T-cell (primary cell): ENCODE measurements at regions not wholly inside any gene's neighbourhood (a gene's known extent, or its start where the extent isn't known, plus 50 kb on each side); places are given as distances from the start of the nearest gene placed in this dataset.
"Not testable (repeated sequence)": the region's sequence is repeated elsewhere in the genome, so short reads cannot be mapped to it uniquely, and the experiment has no call there.

Experiments used
- ATAC-seq, 4 experiments: fragments of 200-7000 bp in 3 of 4; fragments of 150-1000 bp in 1 of 4; cut with Tn5 transposase; replicated peaks in 1 of 4; 1 replicate in 3 of 4; 2 replicates in 1 of 4; pipeline ENCODE4 v1.10.0; 2021; ENCODE audit warnings: moderate library complexity in 3 of 4, mild to moderate bottlenecking in 2 of 4, moderate number of reproducible peaks in 1 of 4
- CTCF ChIA-PET, 2 donors: fragments of 300-600 bp; sonication (Branson Sonifier 250); formaldehyde crosslinking; loops; one replicate each; lab custom pipeline; 2022; ENCODE audit warnings: antibody characterized with exemption in 2 of 2; lab: Charles Lee
- POLR2A ChIA-PET, 2 donors: fragments of 300-600 bp; sonication (Branson Sonifier 250); formaldehyde crosslinking; loops; one replicate each; lab custom pipeline; 2022; ENCODE audit warnings: antibody characterized with exemption in 2 of 2; lab: Charles Lee
- DNase-seq, 35 experiments: peaks; one replicate each; pipeline versions ENCODE4 v3.0.0 to v3.0.0-alpha.2; 2013 to 2023
- H3K27ac ChIP-seq: one replicate; pipeline ENCODE4 v1.5.1; 2013; ENCODE audit warnings: low read length
- H3K27me3 ChIP-seq, 2 experiments: replicated peaks in 1 of 2; 1 replicate in 1 of 2; 2 replicates in 1 of 2; pipeline versions ENCODE4 v1.6.1 to v1.7.0; 2013; ENCODE audit warnings: low read length in 1 of 2, mixed read lengths in 1 of 2; ENCODE audit not compliant: control insufficient read depth in 2 of 2, insufficient read depth in 2 of 2; ENCODE audit errors: extremely low read depth in 1 of 2
- H3K36me3 ChIP-seq, 2 donors: 1 replicate in 1 of 2; 2 replicates in 1 of 2; pipeline versions ENCODE4 v1.6.1 to v1.7.0; 2013; ENCODE audit warnings: low read length in 1 of 2; ENCODE audit not compliant: control insufficient read depth in 2 of 2, insufficient read depth in 1 of 2; ENCODE audit errors: extremely low read depth in 1 of 2
- H3K4me1 ChIP-seq, 2 experiments: 1 replicate in 1 of 2; 2 replicates in 1 of 2; pipeline versions ENCODE4 v1.6.1 to v1.7.0; 2013; ENCODE audit warnings: low read length in 2 of 2, mixed read lengths in 1 of 2; ENCODE audit not compliant: insufficient read depth in 2 of 2, control insufficient read depth in 1 of 2; ENCODE audit errors: extremely low read depth in 1 of 2
- H3K4me3 ChIP-seq, 2 donors: 1 replicate in 1 of 2; 2 replicates in 1 of 2; pipeline versions ENCODE4 v1.5.1 to v1.7.0; 2013; ENCODE audit warnings: mild to moderate bottlenecking in 2 of 2, low read length in 1 of 2, moderate library complexity in 1 of 2; ENCODE audit not compliant: control insufficient read depth in 1 of 2; ENCODE audit errors: extremely low read depth in 1 of 2
- H3K9me3 ChIP-seq: 2 replicates; pipeline ENCODE4 v1.7.0; 2013
- H3K27ac Mint-ChIP-seq, 2 donors: one replicate each; pipeline ENCODE4 v1.8.0; 2020 to 2021; ENCODE audit warnings: mild to moderate bottlenecking in 2 of 2, mixed read lengths in 2 of 2
- H3K27me3 Mint-ChIP-seq, 2 donors: one replicate each; pipeline ENCODE4 v1.8.0; 2021 to 2022; ENCODE audit warnings: mixed read lengths in 2 of 2
- H3K36me3 Mint-ChIP-seq: one replicate; pipeline ENCODE4 v1.8.0; 2021; ENCODE audit warnings: mixed read lengths
- H3K4me1 Mint-ChIP-seq, 3 donors: one replicate each; pipeline ENCODE4 v1.8.0; 2020 to 2022; ENCODE audit warnings: mixed read lengths in 3 of 3, mild to moderate bottlenecking in 1 of 3
- H3K4me3 Mint-ChIP-seq, 3 donors: one replicate each; pipeline ENCODE4 v1.8.0; 2020 to 2022; ENCODE audit warnings: mild to moderate bottlenecking in 3 of 3, mixed read lengths in 3 of 3, moderate library complexity in 3 of 3
- H3K9me3 Mint-ChIP-seq, 3 donors: one replicate each; pipeline ENCODE4 v1.8.0; 2020 to 2022; ENCODE audit warnings: mixed read lengths in 3 of 3
- WGBS: methylation state at CpG from one replicate; pipeline ENCODE4 v1.1.5; 2013; ENCODE audit warnings: missing lambda C conversion rate; ENCODE audit not compliant: insufficient coverage; 5-methylcytosine and 5-hydroxymethylcytosine counted together

GRCh38 chr3:90197383-90197782, 1090.0 kb downstream of the EPHA3 start:
- peaks cover 15 to 18% (median 15%) of the 10 kb centered on the region in 3 donors for H3K9me3 Mint-ChIP-seq
- H3K4me1 Mint-ChIP-seq, H3K4me3 Mint-ChIP-seq, H3K4me3 ChIP-seq, DNase-seq, POLR2A ChIA-PET, H3K36me3 ChIP-seq, H3K27me3 ChIP-seq, H3K4me1 ChIP-seq, CTCF ChIA-PET, ATAC-seq, H3K9me3 ChIP-seq, H3K27ac Mint-ChIP-seq, H3K27ac ChIP-seq, H3K27me3 Mint-ChIP-seq, H3K36me3 Mint-ChIP-seq: not testable (repeated sequence)
- WGBS: no CpG with 5 or more reads among the region's 4 CpGs

- POLR2A ChIA-PET, CTCF ChIA-PET, H3K27me3 Mint-ChIP-seq, H3K4me1 Mint-ChIP-seq, H3K36me3 Mint-ChIP-seq, H3K27me3 ChIP-seq, H3K27ac Mint-ChIP-seq, H3K36me3 ChIP-seq, ATAC-seq, DNase-seq, H3K4me3 Mint-ChIP-seq, H3K27ac ChIP-seq, H3K9me3 ChIP-seq, H3K4me3 ChIP-seq, H3K4me1 ChIP-seq: not testable (repeated sequence)
- H3K9me3 Mint-ChIP-seq: peaks cover 16 to 19% (median 17%) of the 10 kb centered on the region in 3 donors
- 14% methylated on average over 1 of the region's 2 CpGs for WGBS
These were observed 1095.5 kb downstream of the EPHA3 start for GRCh38 chr3:90202931-90203330.

GRCh38 chr3:90206482-90206881, 1099.1 kb downstream of the EPHA3 start:
- H3K36me3 Mint-ChIP-seq, H3K4me3 Mint-ChIP-seq, H3K9me3 ChIP-seq, H3K4me1 ChIP-seq, POLR2A ChIA-PET, H3K4me3 ChIP-seq, H3K27me3 ChIP-seq, H3K27me3 Mint-ChIP-seq, ATAC-seq, CTCF ChIA-PET, H3K27ac Mint-ChIP-seq, H3K27ac ChIP-seq, H3K4me1 Mint-ChIP-seq, H3K36me3 ChIP-seq, DNase-seq: not testable (repeated sequence)
- WGBS: no CpG with 5 or more reads among the region's 2 CpGs
- H3K9me3 Mint-ChIP-seq: peaks cover 13 to 23% (median 18%) of the 10 kb centered on the region in 3 donors

GRCh38 chr3:90207353-90208097, 1100.1 kb downstream of the EPHA3 start:
- H3K27me3 Mint-ChIP-seq, H3K4me3 Mint-ChIP-seq, POLR2A ChIA-PET, H3K9me3 ChIP-seq, H3K36me3 ChIP-seq, H3K27ac ChIP-seq, ATAC-seq, CTCF ChIA-PET, H3K4me1 ChIP-seq, H3K27me3 ChIP-seq, H3K36me3 Mint-ChIP-seq, H3K4me3 ChIP-seq, H3K27ac Mint-ChIP-seq, DNase-seq, H3K4me1 Mint-ChIP-seq: not testable (repeated sequence)
- no CpG with 5 or more reads among the region's 5 CpGs for WGBS
- peaks cover 18 to 26% (median 26%) of the 10 kb centered on the region in 3 donors for H3K9me3 Mint-ChIP-seq

GRCh38 chr3:90221900-90222299, 1114.5 kb downstream of the EPHA3 start:
- WGBS: no CpG with 5 or more reads among the region's 4 CpGs

GRCh38 chr3:90241481-90241880, 1134.1 kb downstream of the EPHA3 start:
- H3K36me3 ChIP-seq: no peaks in the 10 kb centered on the region
- no peaks in the 10 kb centered on the region for H3K27me3 ChIP-seq
- no peak overlapping the region for H3K4me3 ChIP-seq
- ATAC-seq (no peak), DNase-seq (no peak)
- no peaks in the 10 kb centered on the region for H3K27me3 Mint-ChIP-seq
- no CpG with 5 or more reads among the region's 1 CpG for WGBS
- no peaks in the 10 kb centered on the region for H3K4me1 ChIP-seq
- H3K9me3 Mint-ChIP-seq: peaks cover 12 to 43% (median 28%) of the 10 kb centered on the region in 3 donors
- H3K9me3 ChIP-seq: no peaks in the 10 kb centered on the region
- no peaks in the 10 kb centered on the region for H3K4me1 Mint-ChIP-seq
- ChIA-PET POLR2A (no interaction called here), CTCF (no interaction called here)
- H3K27ac ChIP-seq: no peak overlapping the region
- H3K27ac Mint-ChIP-seq: no peak overlapping the region
- H3K36me3 Mint-ChIP-seq: no peaks in the 10 kb centered on the region
- no peak overlapping the region for H3K4me3 Mint-ChIP-seq

More at GRCh38 chr3:90221900-90222299, 1114.5 kb downstream of the EPHA3 start:
- H3K36me3 Mint-ChIP-seq: no peaks in the 10 kb centered on the region
- CTCF ChIA-PET: no interaction called here
- H3K4me3 Mint-ChIP-seq: no peak overlapping the region
- Histone ChIP-seq H3K27ac (no peak overlapping the region), H3K4me1 (no peaks in the 10 kb centered on the region), H3K9me3 (no peaks in the 10 kb centered on the region), H3K36me3 (no peaks in the 10 kb centered on the region), H3K27me3 (no peaks in the 10 kb centered on the region), H3K4me3 (no peak overlapping the region)
- DNase-seq (no peak), ATAC-seq (no peak)
- POLR2A ChIA-PET: no interaction called here
- H3K4me1 Mint-ChIP-seq: no peaks in the 10 kb centered on the region
- H3K27ac Mint-ChIP-seq: no peak overlapping the region
- peaks cover 9 to 23% (median 21%) of the 10 kb centered on the region in 3 donors for H3K9me3 Mint-ChIP-seq
- H3K27me3 Mint-ChIP-seq: no peaks in the 10 kb centered on the region
